ENCODE measurements at regions not wholly inside any gene's neighbourhood (a gene's known extent, or its start where the extent isn't known, plus 50 kb on each side); places are given as distances from the start of the nearest gene placed in this dataset.
"Not testable (repeated sequence)": the region's sequence is repeated elsewhere in the genome, so short reads cannot be mapped to it uniquely, and the experiment has no call there.

GRCh38 chr12:31214626-31215517, 111.1 kb downstream of the SINHCAF start:
- no peak for DNase-seq (ENCODE audit: low read depth, low spot score)
- no peak overlapping the region for H3K4me3 ChIP-seq (ENCODE audit: low read length)

- DNase-seq (ENCODE audit: low read depth, low spot score), result no peak
- no peak overlapping the region for H3K4me3 ChIP-seq (ENCODE audit: low read length)
These were observed 110.3 kb downstream of the SINHCAF start for GRCh38 chr12:31215518-31216232.

- H3K4me3 ChIP-seq (ENCODE audit: low read length), result no peak overlapping the region
- no peak for DNase-seq (ENCODE audit: low read depth, low spot score)
These were observed 109.5 kb downstream of the SINHCAF start for GRCh38 chr12:31216479-31216878.

GRCh38 chr12:31217356-31218130, 108.4 kb downstream of the SINHCAF start:
- no peak for DNase-seq (ENCODE audit: low read depth, low spot score)
- no peak overlapping the region for H3K4me3 ChIP-seq (ENCODE audit: low read length)

GRCh38 chr12:31218203-31219025, 107.5 kb downstream of the SINHCAF start:
- no peak overlapping the region for H3K4me3 ChIP-seq (ENCODE audit: low read length)
- DNase-seq (ENCODE audit: low read depth, low spot score), result no peak

- H3K4me3 ChIP-seq (ENCODE audit: low read length), result no peak overlapping the region
- DNase-seq (ENCODE audit: low read depth, low spot score), result no peak
These were observed 106.4 kb downstream of the SINHCAF start for GRCh38 chr12:31219521-31219920.

GRCh38 chr12:31220061-31220460, 105.9 kb downstream of the SINHCAF start:
- no peak for DNase-seq (ENCODE audit: low read depth, low spot score)
- H3K4me3 ChIP-seq (ENCODE audit: low read length), result no peak overlapping the region

- no peak for DNase-seq (ENCODE audit: low read depth, low spot score)
- H3K4me3 ChIP-seq (ENCODE audit: low read length), result no peak overlapping the region
These were observed 105.1 kb downstream of the SINHCAF start for GRCh38 chr12:31220633-31221550.

- no peak overlapping the region for H3K4me3 ChIP-seq (ENCODE audit: low read length)
- DNase-seq (ENCODE audit: low read depth, low spot score), result no peak
These were observed 104.4 kb downstream of the SINHCAF start for GRCh38 chr12:31221551-31221945.

GRCh38 chr12:31222620-31223222, 103.2 kb downstream of the SINHCAF start:
- no peak overlapping the region for H3K4me3 ChIP-seq (ENCODE audit: low read length)
- no peak for DNase-seq (ENCODE audit: low read depth, low spot score)

- not testable (repeated sequence) for H3K4me3 ChIP-seq (ENCODE audit: low read length); DNase-seq (ENCODE audit: low read depth, low spot score)
These were observed 102.3 kb downstream of the SINHCAF start for GRCh38 chr12:31223640-31224039.

- DNase-seq (ENCODE audit: low read depth, low spot score), result no peak
These were observed 101.0 kb downstream of the SINHCAF start for GRCh38 chr12:31224768-31225448.

GRCh38 chr12:31225656-31226535, 100.1 kb downstream of the SINHCAF start:
- DNase-seq (ENCODE audit: low read depth, low spot score), result no peak
- no peak overlapping the region for H3K4me3 ChIP-seq (ENCODE audit: low read length)

More at GRCh38 chr12:31224768-31225448, 101.0 kb downstream of the SINHCAF start:
- no peak overlapping the region for H3K4me3 ChIP-seq (ENCODE audit: low read length)

GRCh38 chr12:31226639-31227038, 99.3 kb downstream of the SINHCAF start:
- H3K4me3 ChIP-seq (ENCODE audit: low read length), result no peak overlapping the region
- DNase-seq (ENCODE audit: low read depth, low spot score), result no peak

GRCh38 chr12:31227401-31227981, 98.5 kb downstream of the SINHCAF start:
- DNase-seq (ENCODE audit: low read depth, low spot score), result no peak

More at GRCh38 chr12:31227401-31227981, 98.5 kb downstream of the SINHCAF start:
- no peak overlapping the region for H3K4me3 ChIP-seq (ENCODE audit: low read length)
